Hepatocyte (in vitro differentiated cells): ENCODE measurements at regions not wholly inside any gene's neighbourhood (a gene's known extent, or its start where the extent isn't known, plus 50 kb on each side); places are given as distances from the start of the nearest gene placed in this dataset.

ENCODE experiments used
- DNase-seq: peaks from one replicate; pipeline ENCODE4 v3.0.0-alpha.2; 2016; ENCODE audit warnings: low spot score
- H2AFZ ChIP-seq: fragments of 200-600 bp; sonication (generic); 2 replicates; pipeline ENCODE4 v1.6.0; 2016; ENCODE audit warnings: antibody characterized with exemption, mild to moderate bottlenecking
- H3K27ac ChIP-seq: fragments of 200-600 bp; sonication (generic); 2 replicates; pipeline ENCODE4 v1.5.1; 2016; ENCODE audit warnings: mild to moderate bottlenecking
- H3K27me3 ChIP-seq: fragments of 200-600 bp; sonication (generic); 2 replicates; pipeline ENCODE4 v1.6.1; 2016
- H3K36me3 ChIP-seq: fragments of 200-600 bp; sonication (generic); replicated peaks from 2 replicates; pipeline ENCODE4 v1.5.1; 2016; ENCODE audit warnings: low read depth; ENCODE audit not compliant: insufficient read depth
- H3K4me1 ChIP-seq: fragments of 200-600 bp; sonication (generic); 2 replicates; pipeline ENCODE4 v1.5.1; 2016; ENCODE audit warnings: mild to moderate bottlenecking, moderate library complexity; ENCODE audit not compliant: insufficient read depth
- H3K4me2 ChIP-seq: fragments of 200-600 bp; sonication (generic); 2 replicates; pipeline ENCODE4 v1.6.0; 2016
- H3K4me3 ChIP-seq: fragments of 200-600 bp; sonication (generic); 2 replicates; pipeline ENCODE4 v1.5.1; 2016; ENCODE audit warnings: mild to moderate bottlenecking
- H3K79me2 ChIP-seq: fragments of 200-600 bp; sonication (generic); 2 replicates; pipeline ENCODE4 v1.6.0; 2017; ENCODE audit warnings: mild to moderate bottlenecking
- H3K9me2 ChIP-seq: fragments of 200-600 bp; sonication (generic); replicated peaks from 2 replicates; pipeline ENCODE4 v1.6.0; 2017; ENCODE audit warnings: mild to moderate bottlenecking; ENCODE audit not compliant: insufficient read depth
- H3K9me3 ChIP-seq: fragments of 200-600 bp; sonication (generic); 2 replicates; pipeline ENCODE4 v1.5.1; 2016; ENCODE audit warnings: low read depth, mild to moderate bottlenecking
- H4K20me1 ChIP-seq: fragments of 200-600 bp; sonication (generic); 2 replicates; pipeline ENCODE4 v1.6.0; 2016; ENCODE audit warnings: mild to moderate bottlenecking; ENCODE audit not compliant: insufficient read depth, poor library complexity, severe bottlenecking
- EZH2 ChIP-seq: fragments of 200-600 bp; sonication (generic); IDR thresholded peaks from 2 replicates; pipeline ENCODE4 v1.6.1; 2016; ENCODE audit warnings: antibody characterized with exemption, mild to moderate bottlenecking, borderline replicate concordance
- EZH2phosphoT487 ChIP-seq: fragments of 200-600 bp; sonication (generic); IDR thresholded peaks from one replicate; pipeline ENCODE4 v1.6.1; 2018; ENCODE audit warnings: antibody characterized with exemption, mild to moderate bottlenecking, low read depth, moderate library complexity; ENCODE audit not compliant: unreplicated experiment, severe bottlenecking
- WGBS: methylation state at CpG from one replicate; pipeline ENCODE4 v1.1.6; 2016; ENCODE audit warnings: low lambda C conversion rate; ENCODE audit errors: missing lambda C conversion rate; 5-methylcytosine and 5-hydroxymethylcytosine counted together
- TF ChIP-seq, protein P1 (sequence below): fragments of 200-600 bp; sonication (generic); IDR thresholded peaks from 2 replicates; pipeline ENCODE4 v1.5.1; 2016; ENCODE audit warnings: antibody characterized with exemption, mild to moderate bottlenecking; ENCODE audit not compliant: poor library complexity

DNA sequence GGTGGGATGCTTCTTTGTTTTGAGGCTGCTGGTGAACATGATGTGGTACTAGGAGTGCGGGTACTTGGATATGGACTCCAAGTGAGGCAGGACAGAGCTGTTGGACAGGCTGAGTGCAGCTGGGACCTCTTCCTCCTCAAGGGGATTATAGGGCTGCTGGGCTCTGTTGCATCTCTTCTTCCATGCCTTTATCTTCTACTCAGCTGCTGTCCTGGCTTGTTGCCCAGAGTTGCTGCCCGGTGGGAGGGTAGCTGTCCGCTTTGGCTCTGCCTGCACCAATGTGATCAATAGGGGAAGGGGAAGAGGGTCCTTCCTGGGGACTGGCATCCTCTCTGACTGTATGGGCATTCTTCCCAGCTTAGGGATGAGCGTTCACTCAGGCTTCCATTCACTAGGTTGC is 1217.9 kb upstream of the ACO1 start:
- no peaks in the 10 kb centered on the region for H4K20me1 ChIP-seq
- no peaks in the 10 kb centered on the region for H3K36me3 ChIP-seq
- H2AFZ ChIP-seq: no peak overlapping the region
- DNase-seq: no peak
- H3K4me3 ChIP-seq: no peak overlapping the region
- H3K79me2 ChIP-seq: no peaks in the 10 kb centered on the region
- H3K4me1 ChIP-seq: no peaks in the 10 kb centered on the region
- H3K4me2 ChIP-seq: no peak overlapping the region
- H3K27ac ChIP-seq: no peak overlapping the region
- no peaks in the 10 kb centered on the region for H3K27me3 ChIP-seq
- TF ChIP-seq EZH2 (no peak), EZH2phosphoT487 (no peak)
- TF ChIP-seq, protein P1, sequence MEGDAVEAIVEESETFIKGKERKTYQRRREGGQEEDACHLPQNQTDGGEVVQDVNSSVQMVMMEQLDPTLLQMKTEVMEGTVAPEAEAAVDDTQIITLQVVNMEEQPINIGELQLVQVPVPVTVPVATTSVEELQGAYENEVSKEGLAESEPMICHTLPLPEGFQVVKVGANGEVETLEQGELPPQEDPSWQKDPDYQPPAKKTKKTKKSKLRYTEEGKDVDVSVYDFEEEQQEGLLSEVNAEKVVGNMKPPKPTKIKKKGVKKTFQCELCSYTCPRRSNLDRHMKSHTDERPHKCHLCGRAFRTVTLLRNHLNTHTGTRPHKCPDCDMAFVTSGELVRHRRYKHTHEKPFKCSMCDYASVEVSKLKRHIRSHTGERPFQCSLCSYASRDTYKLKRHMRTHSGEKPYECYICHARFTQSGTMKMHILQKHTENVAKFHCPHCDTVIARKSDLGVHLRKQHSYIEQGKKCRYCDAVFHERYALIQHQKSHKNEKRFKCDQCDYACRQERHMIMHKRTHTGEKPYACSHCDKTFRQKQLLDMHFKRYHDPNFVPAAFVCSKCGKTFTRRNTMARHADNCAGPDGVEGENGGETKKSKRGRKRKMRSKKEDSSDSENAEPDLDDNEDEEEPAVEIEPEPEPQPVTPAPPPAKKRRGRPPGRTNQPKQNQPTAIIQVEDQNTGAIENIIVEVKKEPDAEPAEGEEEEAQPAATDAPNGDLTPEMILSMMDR: no peak
- no peaks in the 10 kb centered on the region for H3K9me2 ChIP-seq
- WGBS: 93% methylated on average over 4 of the region's 4 CpGs
- H3K9me3 ChIP-seq: no peaks in the 10 kb centered on the region

DNA sequence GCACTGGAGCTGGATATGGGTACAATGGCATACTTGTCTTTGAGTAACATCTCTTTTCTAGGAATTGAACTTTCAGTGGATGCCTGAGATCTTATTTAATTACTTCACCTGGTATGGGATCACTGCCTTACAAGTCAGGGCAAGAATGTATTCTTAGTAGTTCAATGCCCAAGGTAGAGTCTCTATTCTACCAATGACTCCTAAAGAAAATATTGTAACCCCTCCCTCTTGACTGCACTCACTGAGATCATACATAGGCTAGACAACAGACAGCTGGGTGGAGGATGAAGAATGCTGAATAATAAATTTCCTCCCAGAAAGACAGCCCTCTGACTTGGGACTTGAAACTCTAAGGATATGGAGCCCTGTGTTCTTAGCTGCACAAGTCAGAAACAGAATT is 1216.3 kb upstream of the ACO1 start:
- DNase-seq: no peak
- no peaks in the 10 kb centered on the region for H3K9me2 ChIP-seq
- H3K27ac ChIP-seq: no peak overlapping the region
- H3K4me1 ChIP-seq: no peaks in the 10 kb centered on the region
- H3K9me3 ChIP-seq: no peaks in the 10 kb centered on the region
- no peaks in the 10 kb centered on the region for H3K27me3 ChIP-seq
- H3K79me2 ChIP-seq: no peaks in the 10 kb centered on the region
- H2AFZ ChIP-seq: no peak overlapping the region
- no peaks in the 10 kb centered on the region for H4K20me1 ChIP-seq
- TF ChIP-seq EZH2phosphoT487 (no peak), EZH2 (no peak)
- TF ChIP-seq, protein P1: no peak
- H3K4me2 ChIP-seq: no peak overlapping the region
- H3K36me3 ChIP-seq: no peaks in the 10 kb centered on the region
- no peak overlapping the region for H3K4me3 ChIP-seq

DNA sequence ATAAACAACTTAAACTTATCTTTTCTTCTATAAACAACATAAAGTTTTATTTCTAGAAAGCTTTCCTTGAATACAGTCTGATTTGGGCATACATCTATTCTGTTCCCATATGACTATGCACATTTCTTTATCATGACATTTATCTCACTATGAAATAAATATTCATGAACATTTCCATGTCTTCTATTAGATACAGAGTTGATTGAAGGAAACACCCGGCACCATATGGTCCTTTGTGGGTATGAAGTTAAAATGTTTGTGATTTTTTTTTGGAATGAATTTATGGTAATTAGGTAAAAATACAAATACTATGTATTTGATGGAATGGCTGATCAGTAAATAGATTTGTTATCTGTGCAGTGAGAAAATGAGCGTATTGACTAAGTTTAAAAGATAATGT is 1209.8 kb upstream of the ACO1 start:
- no peaks in the 10 kb centered on the region for H4K20me1 ChIP-seq
- no peak overlapping the region for H3K4me2 ChIP-seq
- no peaks in the 10 kb centered on the region for H3K9me3 ChIP-seq
- no peak for TF ChIP-seq EZH2phosphoT487
- TF ChIP-seq, protein P1: no peak
- TF ChIP-seq EZH2: no peak
- H3K4me3 ChIP-seq: no peak overlapping the region
- no peaks in the 10 kb centered on the region for H3K79me2 ChIP-seq
- DNase-seq: no peak
- H3K27ac ChIP-seq: no peak overlapping the region
- H3K4me1 ChIP-seq: no peaks in the 10 kb centered on the region
- H2AFZ ChIP-seq: no peak overlapping the region
- 65% methylated on average over 2 of the region's 2 CpGs for WGBS
- H3K36me3 ChIP-seq: no peaks in the 10 kb centered on the region
- no peaks in the 10 kb centered on the region for H3K9me2 ChIP-seq
- no peaks in the 10 kb centered on the region for H3K27me3 ChIP-seq

DNA sequence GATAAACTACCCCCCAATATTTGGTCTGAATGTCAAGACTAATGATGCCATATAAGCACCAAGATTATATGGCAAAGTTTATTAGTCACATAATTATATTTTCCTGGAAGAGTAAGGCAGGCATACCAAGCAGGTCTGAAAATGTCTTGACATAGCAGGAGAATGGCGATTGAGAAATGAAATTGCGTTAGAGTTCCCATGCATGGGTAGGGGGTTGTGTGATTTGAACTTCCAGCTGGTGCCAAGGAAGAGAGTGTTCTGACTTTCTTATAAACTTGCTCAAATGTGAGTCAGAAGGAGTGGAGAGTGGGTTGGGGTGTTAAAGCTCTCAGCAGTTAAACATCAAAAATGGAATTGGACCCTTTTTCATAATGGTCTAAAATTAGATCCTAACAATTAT is 1200.6 kb upstream of the ACO1 start:
- WGBS: 91% methylated on average over 2 of the region's 2 CpGs
- Histone ChIP-seq H3K79me2 (no peaks in the 10 kb centered on the region), H3K9me3 (no peaks in the 10 kb centered on the region), H2AFZ (no peak overlapping the region), H3K4me2 (no peak overlapping the region), H3K4me3 (no peak overlapping the region), H3K36me3 (no peaks in the 10 kb centered on the region), H3K4me1 (no peaks in the 10 kb centered on the region), H4K20me1 (no peaks in the 10 kb centered on the region), H3K27me3 (no peaks in the 10 kb centered on the region), H3K9me2 (no peaks in the 10 kb centered on the region), H3K27ac (no peak overlapping the region)
- TF ChIP-seq EZH2phosphoT487 (no peak), EZH2 (no peak)
- TF ChIP-seq, protein P1: no peak
- DNase-seq: no peak
